ENCODE measurements at regions not wholly inside any gene's neighbourhood (a gene's known extent, or its start where the extent isn't known, plus 50 kb on each side); places are given as distances from the start of the nearest gene placed in this dataset.

- no peak for TF ChIP-seq CTCF (conservative IDR thresholded peaks at IDR 0.05)
- no peak overlapping the region for H3K56ac ChIP-seq (ENCODE audit: insufficient read length, low read depth, low read length)
- peaks cover 0 to 3% of the 10 kb centered on the region in 2 experiments; a peak in 1 of 5 replicates for H3K9me3 Mint-ChIP-seq
- WGBS (ENCODE audit: extremely low coverage, insufficient read length, low lambda C conversion rate): no CpG with 5 or more reads among the region's 1 CpG
- H3K27ac ChIP-seq (ENCODE audit: insufficient read length, low read depth, low read length): no peak overlapping the region
- no peak for DNase-seq
- no peak overlapping the region for H4K5ac ChIP-seq (ENCODE audit: insufficient read length, low read depth, low read length)
- H3K27me3 Mint-ChIP-seq (ENCODE audit: low read depth): no peaks in the 10 kb centered on the region; the same call in 1 of the 2 replicates
- H3T11ph ChIP-seq (ENCODE audit: low read length): no peak overlapping the region
- no peak overlapping the region for H2AFZ ChIP-seq (ENCODE audit: low read length)
- H3K9me3 ChIP-seq (ENCODE audit: control insufficient read depth, low read depth, low read length): no peaks in the 10 kb centered on the region
- no peak overlapping the region for H3K4ac ChIP-seq (ENCODE audit: low read depth, low read length)
- no peak overlapping the region for H3K23ac ChIP-seq (ENCODE audit: insufficient read length, low read depth, low read length)
- no peak overlapping the region for H3K4me3 Mint-ChIP-seq
- H3K9ac ChIP-seq (ENCODE audit: extremely low read depth, insufficient read length, low read length): no peak overlapping the region
- no peaks in the 10 kb centered on the region for H3K79me2 ChIP-seq (ENCODE audit: insufficient read depth, low read length)
- H4K20me1 ChIP-seq (ENCODE audit: control insufficient read depth, insufficient read depth, insufficient read length): no peaks in the 10 kb centered on the region
- no peak overlapping the region for H2BK5ac ChIP-seq (ENCODE audit: insufficient read length, low read length)
- no peak overlapping the region for H3K18ac ChIP-seq (ENCODE audit: insufficient read length, low read depth, low read length)
- no peak overlapping the region for H4K8ac ChIP-seq (replicated peaks; ENCODE audit: insufficient read length, low read depth, low read length)
- no peak overlapping the region for H4K91ac ChIP-seq (ENCODE audit: insufficient read length, low read depth, low read length)
- no peaks in the 10 kb centered on the region for H3K4me1 Mint-ChIP-seq
- no peak overlapping the region for H2BK15ac ChIP-seq (ENCODE audit: low read depth, low read length)
- H2BK120ac ChIP-seq (ENCODE audit: low read depth, low read length, poor library complexity, severe bottlenecking): no peak overlapping the region
- H3K79me1 ChIP-seq (ENCODE audit: insufficient read depth, low read depth, low read length, poor library complexity, severe bottlenecking): no peaks in the 10 kb centered on the region
- no peaks in the 10 kb centered on the region for H3K4me1 ChIP-seq (ENCODE audit: insufficient read depth, low read length)
- no peak overlapping the region for H2BK12ac ChIP-seq (ENCODE audit: insufficient read length, low read depth, low read length)
- H3K23me2 ChIP-seq (ENCODE audit: insufficient read length, low read depth, low read length, poor library complexity, severe bottlenecking): no peaks in the 10 kb centered on the region
- no peak overlapping the region for H3K4me2 ChIP-seq (ENCODE audit: insufficient read depth, insufficient read length, low read length)
- H2BK20ac ChIP-seq (ENCODE audit: low read depth, low read length, poor library complexity, severe bottlenecking): no peak overlapping the region
- no peaks in the 10 kb centered on the region for H3K27me3 ChIP-seq (ENCODE audit: insufficient read depth, low read length)
- no peak overlapping the region for H2AK5ac ChIP-seq (ENCODE audit: insufficient read length, low read length)
- no peak overlapping the region for H3K14ac ChIP-seq (ENCODE audit: insufficient read depth, low read length)
- no peak overlapping the region for H3K27ac Mint-ChIP-seq
- H3K36me3 Mint-ChIP-seq (ENCODE audit: insufficient read depth in 1 of 3, low read depth in 3 of 3): no peaks in the 10 kb centered on the region
These were observed 242.3 kb upstream of the GPRIN3 start for GRCh38 chr4:89549907-89550306.

All from H9 (cell line).